ENCODE measurements at regions not wholly inside any gene's neighbourhood (a gene's known extent, or its start where the extent isn't known, plus 50 kb on each side); places are given as distances from the start of the nearest gene placed in this dataset.
"Not testable (repeated sequence)": the region's sequence is repeated elsewhere in the genome, so short reads cannot be mapped to it uniquely, and the experiment has no call there.

DNA sequence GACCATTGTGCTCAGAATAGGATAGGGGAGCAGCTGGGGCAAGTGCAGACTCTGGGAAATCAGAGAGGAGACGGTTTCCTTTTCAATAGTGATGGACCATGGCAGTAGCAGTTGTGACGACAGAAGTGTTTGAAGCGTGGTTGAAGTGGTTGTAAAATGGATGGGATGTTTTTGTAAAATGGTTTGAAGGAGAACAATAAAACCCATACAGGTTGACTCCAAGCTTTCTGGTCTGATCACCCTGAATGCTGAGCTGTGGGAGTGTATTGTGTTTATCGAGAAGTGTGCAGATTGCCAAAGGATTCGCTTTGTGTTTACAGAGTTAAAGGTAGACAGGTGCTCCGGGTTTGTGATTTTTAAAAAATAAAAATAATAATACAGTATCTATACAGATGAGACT is 255.2 kb upstream of the SULF2 start:
- no peak overlapping the region for H3K4me2 ChIP-seq (ENCODE audit: insufficient read depth, low read length)
- no peak overlapping the region for H3K9ac ChIP-seq (ENCODE audit: low read depth, low read length)
- no peaks in the 10 kb centered on the region for H3K36me3 ChIP-seq (ENCODE audit: insufficient read depth, low read length)
- H3K27me3 ChIP-seq (ENCODE audit: insufficient read depth, low read length, poor library complexity): no peaks in the 10 kb centered on the region
- no peak overlapping the region for H2AFZ ChIP-seq (ENCODE audit: low read depth, low read length)
- TF ChIP-seq EZH2 (IDR thresholded peaks at IDR 0.05; ENCODE audit: borderline replicate concordance, low read depth, low read length, severe bottlenecking): no peak
- TF ChIP-seq, protein P1, sequence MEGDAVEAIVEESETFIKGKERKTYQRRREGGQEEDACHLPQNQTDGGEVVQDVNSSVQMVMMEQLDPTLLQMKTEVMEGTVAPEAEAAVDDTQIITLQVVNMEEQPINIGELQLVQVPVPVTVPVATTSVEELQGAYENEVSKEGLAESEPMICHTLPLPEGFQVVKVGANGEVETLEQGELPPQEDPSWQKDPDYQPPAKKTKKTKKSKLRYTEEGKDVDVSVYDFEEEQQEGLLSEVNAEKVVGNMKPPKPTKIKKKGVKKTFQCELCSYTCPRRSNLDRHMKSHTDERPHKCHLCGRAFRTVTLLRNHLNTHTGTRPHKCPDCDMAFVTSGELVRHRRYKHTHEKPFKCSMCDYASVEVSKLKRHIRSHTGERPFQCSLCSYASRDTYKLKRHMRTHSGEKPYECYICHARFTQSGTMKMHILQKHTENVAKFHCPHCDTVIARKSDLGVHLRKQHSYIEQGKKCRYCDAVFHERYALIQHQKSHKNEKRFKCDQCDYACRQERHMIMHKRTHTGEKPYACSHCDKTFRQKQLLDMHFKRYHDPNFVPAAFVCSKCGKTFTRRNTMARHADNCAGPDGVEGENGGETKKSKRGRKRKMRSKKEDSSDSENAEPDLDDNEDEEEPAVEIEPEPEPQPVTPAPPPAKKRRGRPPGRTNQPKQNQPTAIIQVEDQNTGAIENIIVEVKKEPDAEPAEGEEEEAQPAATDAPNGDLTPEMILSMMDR (IDR thresholded peaks at IDR 0.05; ENCODE audit: borderline replicate concordance, extremely low read depth, low read length, poor library complexity, severe bottlenecking): no peak
- H3K79me2 ChIP-seq (ENCODE audit: insufficient read depth, low read length): no peaks in the 10 kb centered on the region
- H3K9me3 ChIP-seq (ENCODE audit: insufficient read depth, low read length, severe bottlenecking): no peaks in the 10 kb centered on the region
- H3K4me1 ChIP-seq (ENCODE audit: insufficient read depth, low read length): no peaks in the 10 kb centered on the region
- no peak overlapping the region for H3K4me3 ChIP-seq (ENCODE audit: low read depth in 1 of 2, low read length in 2 of 2)
- no peak for ATAC-seq (ENCODE audit: insufficient read depth, low read depth)
- no peak for DNase-seq
- no peak overlapping the region for H3K27ac ChIP-seq (ENCODE audit: low read length)
- H4K20me1 ChIP-seq (ENCODE audit: insufficient read depth, low read length): no peaks in the 10 kb centered on the region

DNA sequence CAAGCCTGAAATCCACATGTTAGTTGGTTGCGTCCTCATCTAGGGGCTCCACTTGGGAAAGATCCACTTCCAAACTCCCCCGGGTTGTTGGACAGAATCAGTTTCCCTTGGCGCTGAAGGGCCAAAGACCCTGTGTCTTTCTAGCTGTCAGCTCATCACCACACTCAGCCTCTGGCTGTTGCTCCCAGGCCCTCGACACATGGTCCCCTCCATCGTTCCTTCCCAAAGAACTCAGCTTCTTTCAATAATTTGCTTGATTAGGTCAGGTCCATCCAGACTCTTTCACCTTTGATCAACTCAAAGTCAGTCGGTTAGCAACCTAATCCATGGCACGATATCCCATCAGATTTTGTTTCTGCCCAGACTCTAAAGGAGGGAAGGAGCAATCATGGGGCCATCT is 254.8 kb upstream of the SULF2 start:
- Histone ChIP-seq H2AFZ (ENCODE audit: low read depth, low read length) (no peak overlapping the region), H3K27ac (ENCODE audit: low read length) (no peak overlapping the region), H3K79me2 (ENCODE audit: insufficient read depth, low read length) (no peaks in the 10 kb centered on the region), H3K9ac (ENCODE audit: low read depth, low read length) (no peak overlapping the region), H4K20me1 (ENCODE audit: insufficient read depth, low read length) (no peaks in the 10 kb centered on the region), H3K9me3 (ENCODE audit: insufficient read depth, low read length, severe bottlenecking) (peaks cover 2% of the 10 kb centered on the region), H3K4me1 (ENCODE audit: insufficient read depth, low read length) (no peaks in the 10 kb centered on the region), H3K4me3 (ENCODE audit: low read depth in 1 of 2, low read length in 2 of 2) (no peak overlapping the region), H3K4me2 (ENCODE audit: insufficient read depth, low read length) (no peak overlapping the region), H3K27me3 (ENCODE audit: insufficient read depth, low read length, poor library complexity) (no peaks in the 10 kb centered on the region), H3K36me3 (ENCODE audit: insufficient read depth, low read length) (no peaks in the 10 kb centered on the region)
- DNase-seq (no peak), ATAC-seq (ENCODE audit: insufficient read depth, low read depth) (no peak)
- TF ChIP-seq, protein P1 (IDR thresholded peaks at IDR 0.05; ENCODE audit: borderline replicate concordance, extremely low read depth, low read length, poor library complexity, severe bottlenecking): no peak
- TF ChIP-seq EZH2 (IDR thresholded peaks at IDR 0.05; ENCODE audit: borderline replicate concordance, low read depth, low read length, severe bottlenecking): no peak

DNA sequence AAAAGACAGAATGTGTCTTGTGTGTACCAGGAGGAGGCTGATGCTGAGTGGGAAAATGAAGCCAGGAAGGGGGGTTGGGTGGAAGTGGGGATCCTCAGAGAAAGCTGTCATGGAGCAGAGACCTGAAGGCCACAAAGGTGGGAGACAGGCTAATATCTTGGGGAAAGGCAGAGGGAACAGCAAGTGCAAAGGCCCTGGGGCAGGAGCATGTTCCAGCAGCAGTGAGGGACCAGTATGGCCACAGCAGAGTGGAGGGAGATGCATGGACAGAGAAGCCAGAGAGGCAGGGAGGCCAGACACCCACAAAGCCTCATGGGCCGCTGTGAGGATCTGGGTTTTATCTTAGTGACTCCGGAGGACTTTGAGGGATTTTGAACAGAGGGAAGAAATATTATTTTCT is 254.2 kb upstream of the SULF2 start:
- H3K4me1 ChIP-seq (ENCODE audit: insufficient read depth, low read length): no peaks in the 10 kb centered on the region
- ATAC-seq (ENCODE audit: insufficient read depth, low read depth) (no peak), DNase-seq (no peak)
- no peak overlapping the region for H2AFZ ChIP-seq (ENCODE audit: low read depth, low read length)
- no peak overlapping the region for H3K27ac ChIP-seq (ENCODE audit: low read length)
- H4K20me1 ChIP-seq (ENCODE audit: insufficient read depth, low read length): no peaks in the 10 kb centered on the region
- peaks cover 2% of the 10 kb centered on the region for H3K9me3 ChIP-seq (ENCODE audit: insufficient read depth, low read length, severe bottlenecking)
- TF ChIP-seq, protein P1 (IDR thresholded peaks at IDR 0.05; ENCODE audit: borderline replicate concordance, extremely low read depth, low read length, poor library complexity, severe bottlenecking): no peak
- no peak for TF ChIP-seq EZH2 (IDR thresholded peaks at IDR 0.05; ENCODE audit: borderline replicate concordance, low read depth, low read length, severe bottlenecking)
- H3K9ac ChIP-seq (ENCODE audit: low read depth, low read length): no peak overlapping the region
- no peak overlapping the region for H3K4me2 ChIP-seq (ENCODE audit: insufficient read depth, low read length)
- H3K27me3 ChIP-seq (ENCODE audit: insufficient read depth, low read length, poor library complexity): no peaks in the 10 kb centered on the region
- no peak overlapping the region for H3K4me3 ChIP-seq (ENCODE audit: low read depth in 1 of 2, low read length in 2 of 2)
- no peaks in the 10 kb centered on the region for H3K36me3 ChIP-seq (ENCODE audit: insufficient read depth, low read length)
- H3K79me2 ChIP-seq (ENCODE audit: insufficient read depth, low read length): no peaks in the 10 kb centered on the region

DNA sequence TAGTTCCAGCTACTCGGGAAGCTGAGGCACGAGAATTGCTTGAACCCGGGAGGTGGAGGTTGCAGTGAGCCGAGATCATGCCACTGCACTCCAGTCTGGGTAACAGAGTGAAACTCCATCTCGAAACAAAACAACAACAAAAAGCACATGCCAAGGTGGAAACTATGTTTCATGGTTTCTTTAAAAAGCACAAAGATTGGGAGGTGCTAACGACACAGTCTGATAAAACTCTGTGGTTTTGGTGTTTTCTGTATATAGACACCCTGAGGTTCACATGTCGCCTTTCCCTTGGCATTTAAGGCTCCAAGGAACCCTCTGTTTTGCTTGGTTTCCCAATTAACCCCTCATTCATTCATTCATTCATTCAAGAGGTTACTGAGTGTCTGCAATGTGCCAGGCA is 253.4 kb upstream of the SULF2 start:
- TF ChIP-seq, protein P1 (IDR thresholded peaks at IDR 0.05; ENCODE audit: borderline replicate concordance, extremely low read depth, low read length, poor library complexity, severe bottlenecking): no peak
- TF ChIP-seq EZH2 (IDR thresholded peaks at IDR 0.05; ENCODE audit: borderline replicate concordance, low read depth, low read length, severe bottlenecking): no peak
- no peaks in the 10 kb centered on the region for H3K36me3 ChIP-seq (ENCODE audit: insufficient read depth, low read length)

DNA sequence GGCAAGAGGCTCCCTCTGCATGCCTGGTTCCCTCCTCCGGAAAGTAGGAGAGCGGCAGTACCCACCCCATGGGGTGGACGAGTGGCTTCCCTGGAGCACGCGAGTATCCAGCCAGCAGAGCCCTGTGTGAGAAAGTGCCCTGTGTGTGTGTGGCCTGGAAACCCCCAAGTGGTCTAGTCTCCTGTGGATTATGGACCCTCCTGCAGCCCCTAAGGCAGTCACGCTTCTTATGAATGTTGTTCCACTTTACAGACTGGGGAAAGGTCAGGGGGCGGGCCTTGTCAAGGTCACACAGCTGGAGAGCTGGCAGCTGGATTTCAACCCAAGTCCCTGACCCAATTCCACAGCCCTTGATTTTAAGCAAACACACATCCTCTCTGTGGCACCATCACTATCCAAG is 252.5 kb upstream of the SULF2 start:
- not testable (repeated sequence) for H3K4me3 ChIP-seq (ENCODE audit: low read depth in 1 of 2, low read length in 2 of 2); H3K9me3 ChIP-seq (ENCODE audit: insufficient read depth, low read length, severe bottlenecking); H3K27me3 ChIP-seq (ENCODE audit: insufficient read depth, low read length, poor library complexity); H3K9ac ChIP-seq (ENCODE audit: low read depth, low read length); ATAC-seq (ENCODE audit: insufficient read depth, low read depth); H3K36me3 ChIP-seq (ENCODE audit: insufficient read depth, low read length); H2AFZ ChIP-seq (ENCODE audit: low read depth, low read length); H3K79me2 ChIP-seq (ENCODE audit: insufficient read depth, low read length); H4K20me1 ChIP-seq (ENCODE audit: insufficient read depth, low read length); H3K4me1 ChIP-seq (ENCODE audit: insufficient read depth, low read length); DNase-seq; H3K4me2 ChIP-seq (ENCODE audit: insufficient read depth, low read length); H3K27ac ChIP-seq (ENCODE audit: low read length)

More for the DNA sequence above, 253.4 kb upstream of the SULF2 start:
- Histone ChIP-seq H3K9me3 (ENCODE audit: insufficient read depth, low read length, severe bottlenecking) (peaks cover 2% of the 10 kb centered on the region), H3K4me2 (ENCODE audit: insufficient read depth, low read length) (no peak overlapping the region), H3K4me3 (ENCODE audit: low read depth in 1 of 2, low read length in 2 of 2) (no peak overlapping the region), H3K4me1 (ENCODE audit: insufficient read depth, low read length) (no peaks in the 10 kb centered on the region), H3K27ac (ENCODE audit: low read length) (no peak overlapping the region), H3K9ac (ENCODE audit: low read depth, low read length) (no peak overlapping the region), H2AFZ (ENCODE audit: low read depth, low read length) (no peak overlapping the region), H3K27me3 (ENCODE audit: insufficient read depth, low read length, poor library complexity) (no peaks in the 10 kb centered on the region), H3K79me2 (ENCODE audit: insufficient read depth, low read length) (no peaks in the 10 kb centered on the region), H4K20me1 (ENCODE audit: insufficient read depth, low read length) (no peaks in the 10 kb centered on the region)
- DNase-seq (no peak), ATAC-seq (ENCODE audit: insufficient read depth, low read depth) (no peak)
